Stomach smooth muscle (tissue), 2 donors: ENCODE measurements at regions not wholly inside any gene's neighbourhood (a gene's known extent, or its start where the extent isn't known, plus 50 kb on each side); places are given as distances from the start of the nearest gene placed in this dataset.
"Not testable (repeated sequence)": the region's sequence is repeated elsewhere in the genome, so short reads cannot be mapped to it uniquely, and the experiment has no call there.

ENCODE experiments used
- H3K27ac ChIP-seq: one replicate; pipeline ENCODE4 v1.7.0; 2013; ENCODE audit warnings: mild to moderate bottlenecking, low read length, inconsistent platforms
- H3K27me3 ChIP-seq, 2 donors: one replicate each; pipeline ENCODE4 v1.7.0; 2013; ENCODE audit warnings: low read length in 2 of 2; ENCODE audit not compliant: insufficient read depth in 2 of 2, control insufficient read depth in 1 of 2
- H3K36me3 ChIP-seq, 2 donors: one replicate each; pipeline ENCODE4 v1.7.0; 2013; ENCODE audit warnings: low read length in 2 of 2; ENCODE audit not compliant: control insufficient read depth in 2 of 2, insufficient read depth in 2 of 2
- H3K4me1 ChIP-seq: one replicate; pipeline ENCODE4 v1.7.0; 2013; ENCODE audit warnings: low read length; ENCODE audit not compliant: control insufficient read depth, insufficient read depth
- H3K4me3 ChIP-seq, 2 donors: one replicate each; pipeline ENCODE4 v1.7.0; 2013; ENCODE audit warnings: low read length in 2 of 2
- H3K9ac ChIP-seq, 2 donors: one replicate each; pipeline ENCODE4 v1.7.0; 2013; ENCODE audit warnings: low read length in 2 of 2, mild to moderate bottlenecking in 1 of 2
- H3K9me3 ChIP-seq, 2 donors: one replicate each; pipeline ENCODE4 v1.7.0; 2013; ENCODE audit warnings: low read length in 2 of 2; ENCODE audit not compliant: control insufficient read depth in 2 of 2
- donor health status: healthy.
- donor health status: Pancreatic carcinoma.

DNA sequence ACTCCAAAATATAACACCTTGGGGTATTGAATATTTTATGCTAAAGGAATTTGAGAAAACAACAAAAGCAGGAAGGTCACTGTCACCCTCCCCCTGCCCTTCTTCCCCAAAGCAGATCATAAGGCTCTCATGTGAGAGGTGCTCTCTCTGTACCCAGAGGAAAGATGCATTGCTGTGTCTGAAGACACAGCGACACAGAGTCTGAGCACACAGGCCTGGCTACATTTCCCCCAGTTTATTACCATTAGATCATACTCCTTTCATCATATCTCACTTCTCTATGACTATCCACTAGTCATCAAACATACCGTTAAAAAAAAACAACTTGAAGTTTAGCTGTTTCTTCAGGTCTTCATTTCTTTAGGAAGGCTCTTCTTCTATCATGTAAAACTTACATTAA lies 127.1 kb downstream of the PPIAL4G start:
- peaks cover 42 to 48% of the 10 kb centered on the region in 2 donors for H3K27me3 ChIP-seq
- H3K9ac ChIP-seq: no peak overlapping the region
- H3K36me3 ChIP-seq: no peaks in the 10 kb centered on the region
- peaks cover 4% of the 10 kb centered on the region for H3K4me1 ChIP-seq
- no peak overlapping the region for H3K4me3 ChIP-seq
- no peak overlapping the region for H3K27ac ChIP-seq
- H3K9me3 ChIP-seq: no peaks in the 10 kb centered on the region

DNA sequence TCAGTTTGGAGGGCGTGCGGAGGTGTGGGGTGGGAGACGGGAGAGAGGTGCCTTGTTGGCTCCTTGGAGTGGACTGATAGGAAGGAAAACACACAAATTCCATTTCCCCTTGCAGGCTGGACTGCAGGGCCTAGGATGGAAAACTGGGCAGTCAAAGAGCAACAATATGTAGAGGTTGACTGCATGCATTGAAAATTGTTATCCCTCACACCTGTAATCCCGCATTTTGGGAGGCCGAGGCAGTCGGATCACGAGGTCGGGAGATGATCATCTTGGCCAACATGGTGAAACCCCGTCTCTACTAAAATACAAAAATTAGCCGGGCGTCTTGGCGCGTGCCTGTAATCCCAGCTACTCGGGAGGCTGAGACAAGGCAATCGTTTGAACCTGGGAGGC lies 128.2 kb downstream of the PPIAL4G start:
- no peak overlapping the region for H3K4me3 ChIP-seq
- no peak overlapping the region for H3K9ac ChIP-seq
- H3K9me3 ChIP-seq: no peaks in the 10 kb centered on the region
- no peaks in the 10 kb centered on the region for H3K36me3 ChIP-seq
- no peak overlapping the region for H3K27ac ChIP-seq
- H3K4me1 ChIP-seq: peaks cover 4% of the 10 kb centered on the region
- H3K27me3 ChIP-seq: peaks cover 51 to 53% of the 10 kb centered on the region in 2 donors

DNA sequence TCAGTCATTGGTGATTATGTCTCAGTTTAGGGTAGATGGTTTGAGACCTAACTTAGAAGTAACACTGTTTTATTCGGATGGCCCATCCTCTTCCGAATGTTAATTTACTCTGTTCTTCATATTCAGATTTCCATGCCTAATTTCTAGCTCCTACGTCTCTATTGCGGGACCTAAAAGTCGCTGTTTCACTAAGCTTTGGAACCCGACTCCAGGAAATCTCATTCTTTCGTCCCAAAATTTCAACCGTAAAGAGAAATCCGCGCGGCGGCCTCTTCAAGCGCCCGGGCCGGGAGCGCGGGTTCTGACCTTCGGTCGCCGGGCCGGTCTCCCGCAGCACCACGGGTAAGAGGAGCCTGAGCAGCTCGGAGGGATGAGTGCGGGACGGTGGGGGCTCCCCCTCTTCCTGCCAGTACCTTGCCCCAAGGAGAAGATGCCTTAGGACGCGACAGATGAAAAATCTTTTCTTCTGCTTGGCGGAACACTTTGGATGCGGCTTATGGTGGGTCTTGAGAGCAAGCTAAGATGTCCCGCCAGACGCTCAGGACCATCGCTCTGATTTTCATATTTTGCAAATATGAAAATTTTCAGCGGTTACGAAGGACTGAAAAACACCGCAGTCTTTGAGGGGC lies 128.7 kb downstream of the PPIAL4G start:
- H3K4me1 ChIP-seq: peaks cover 4% of the 10 kb centered on the region
- peaks cover 51 to 53% of the 10 kb centered on the region in 2 donors for H3K27me3 ChIP-seq
- H3K36me3 ChIP-seq: no peaks in the 10 kb centered on the region
- H3K4me3 ChIP-seq: peak overlapping the region in 1 of 2 donors; percentile 15
- H3K27ac ChIP-seq: no peak overlapping the region
- H3K9me3 ChIP-seq: no peaks in the 10 kb centered on the region
- no peak overlapping the region for H3K9ac ChIP-seq

DNA sequence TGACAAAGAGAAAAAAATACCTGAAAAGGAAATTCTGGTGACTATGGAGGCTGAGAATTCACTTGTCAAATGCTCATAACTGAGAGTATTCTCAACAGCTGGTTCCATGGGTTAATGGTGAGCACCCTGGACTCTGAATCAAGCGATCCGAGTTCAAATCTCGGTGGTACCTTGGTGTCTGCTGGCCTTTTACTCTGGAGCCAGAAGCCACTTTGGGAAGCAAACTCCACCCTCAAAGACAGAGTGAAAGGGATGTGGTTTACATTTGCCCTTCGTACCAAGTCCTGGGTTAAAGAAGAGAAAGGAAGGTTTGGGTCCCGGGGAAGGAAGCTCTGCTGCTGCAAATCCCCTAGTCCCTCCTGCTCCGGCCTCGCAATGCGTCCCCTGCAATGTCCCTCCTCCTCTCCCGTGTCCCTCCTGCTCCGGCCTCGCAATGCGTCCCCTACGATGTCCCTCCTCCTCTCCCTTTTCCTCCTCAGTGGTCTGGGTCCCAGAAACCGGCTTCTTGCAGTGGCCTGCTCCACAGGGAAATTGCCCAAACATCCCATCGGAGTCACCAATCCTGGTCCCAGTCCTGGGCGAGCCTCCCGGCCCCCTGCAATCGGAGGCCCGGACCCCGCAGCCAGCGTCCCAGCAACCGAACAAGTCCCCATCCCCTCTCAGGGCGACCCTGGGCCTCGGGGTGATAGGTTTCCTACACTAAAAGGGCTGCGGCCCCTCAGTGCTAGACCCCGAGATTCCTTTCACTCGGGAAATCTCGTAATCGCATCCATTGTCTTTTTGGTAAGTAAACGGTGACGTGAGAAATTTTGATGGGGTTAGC lies 129.4 kb downstream of the PPIAL4G start:
- Histone ChIP-seq H3K36me3 (no peaks in the 10 kb centered on the region), H3K9ac (no peak overlapping the region), H3K4me1 (peaks cover 4% of the 10 kb centered on the region), H3K27ac (no peak overlapping the region), H3K9me3 (no peaks in the 10 kb centered on the region), H3K27me3 (peaks cover 51 to 53% of the 10 kb centered on the region in 2 donors), H3K4me3 (peak overlapping the region in 1 of 2 donors; percentile 35)

DNA sequence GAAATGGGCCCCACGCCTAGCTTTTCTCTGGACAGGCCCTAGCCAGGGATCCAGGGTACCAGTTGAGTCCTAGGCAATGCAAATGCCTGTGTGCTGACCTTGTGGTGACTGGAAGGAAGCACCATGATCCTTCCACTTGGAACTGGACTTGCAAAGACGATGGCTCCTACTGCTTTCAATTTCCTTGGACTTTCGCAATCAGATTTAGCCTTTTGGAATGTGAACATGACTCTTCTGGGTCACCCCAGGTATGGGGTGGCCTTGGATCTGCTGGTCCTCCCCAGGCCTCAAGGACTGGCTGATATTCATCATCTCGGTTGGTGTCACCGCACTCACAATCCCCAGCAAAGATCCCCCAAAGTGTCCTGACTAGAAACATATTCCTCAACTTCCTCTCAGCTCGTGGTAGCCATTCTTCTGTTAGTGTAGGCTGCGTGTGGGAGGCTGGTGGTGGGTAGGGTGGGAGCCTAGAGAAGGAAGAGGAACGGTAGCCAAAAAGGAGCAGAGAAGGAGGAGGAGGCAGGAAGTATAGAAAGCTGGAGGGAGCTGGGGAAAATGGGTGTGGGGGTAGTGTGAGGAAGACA lies 130.5 kb downstream of the PPIAL4G start:
- no peak overlapping the region for H3K4me3 ChIP-seq
- peaks cover 48 to 55% of the 10 kb centered on the region in 2 donors for H3K27me3 ChIP-seq
- no peaks in the 10 kb centered on the region for H3K9me3 ChIP-seq
- H3K36me3 ChIP-seq: no peaks in the 10 kb centered on the region
- H3K27ac ChIP-seq: no peak overlapping the region
- peaks cover 4% of the 10 kb centered on the region for H3K4me1 ChIP-seq
- no peak overlapping the region for H3K9ac ChIP-seq

DNA sequence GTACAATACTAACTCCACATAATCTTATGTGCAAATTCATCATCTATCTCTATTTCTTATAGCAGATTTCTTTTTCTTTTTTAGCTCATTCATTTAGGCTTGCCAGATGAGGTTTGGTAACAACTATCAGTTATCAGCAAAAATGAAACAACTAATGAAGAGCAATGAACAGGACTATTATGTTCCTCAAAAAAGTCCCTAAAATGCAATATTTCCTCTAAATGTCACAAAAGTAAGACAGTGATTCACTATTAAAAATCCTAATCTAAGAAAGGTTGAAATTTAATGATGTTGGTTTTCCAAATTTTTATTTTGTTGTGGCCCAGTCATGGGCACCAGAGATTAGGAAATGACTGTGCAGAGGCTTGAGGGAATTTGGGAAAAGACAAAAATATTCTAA lies 135.3 kb downstream of the PPIAL4G start:
- no peak overlapping the region for H3K9ac ChIP-seq
- no peaks in the 10 kb centered on the region for H3K9me3 ChIP-seq
- no peak overlapping the region for H3K27ac ChIP-seq
- H3K27me3 ChIP-seq: peaks cover 26 to 29% of the 10 kb centered on the region in 2 donors
- H3K4me3 ChIP-seq: no peak overlapping the region
- H3K4me1 ChIP-seq: no peaks in the 10 kb centered on the region
- H3K36me3 ChIP-seq: no peaks in the 10 kb centered on the region

DNA sequence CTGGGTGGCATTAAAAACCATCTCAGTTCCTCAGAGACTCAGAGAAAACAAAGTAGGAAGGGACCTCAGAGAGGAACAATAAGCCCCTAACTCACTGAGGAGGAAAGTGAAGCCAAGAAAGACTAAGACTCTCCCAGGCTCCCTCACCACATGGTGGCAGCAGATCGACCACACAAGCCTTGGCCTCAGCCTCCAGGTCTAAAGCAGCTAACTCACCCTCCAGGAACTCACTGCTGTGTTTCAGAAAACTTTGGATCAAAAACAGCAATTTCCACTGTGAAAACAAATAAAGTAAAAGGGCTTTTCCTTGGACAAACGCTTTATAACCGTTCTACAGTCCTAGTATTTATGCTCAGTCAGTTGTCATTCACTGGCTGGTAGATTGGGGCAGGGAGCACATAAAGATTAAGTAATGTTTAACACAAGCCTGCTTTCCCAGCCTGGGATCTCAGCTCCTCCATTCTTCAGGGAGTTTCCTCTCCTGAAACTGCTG lies 137.4 kb downstream of the PPIAL4G start:
- H3K27ac ChIP-seq, H3K4me1 ChIP-seq, H3K9me3 ChIP-seq, H3K4me3 ChIP-seq, H3K36me3 ChIP-seq, H3K9ac ChIP-seq: not testable (repeated sequence)
- peaks cover 9 to 10% of the 10 kb centered on the region in 2 donors for H3K27me3 ChIP-seq

DNA sequence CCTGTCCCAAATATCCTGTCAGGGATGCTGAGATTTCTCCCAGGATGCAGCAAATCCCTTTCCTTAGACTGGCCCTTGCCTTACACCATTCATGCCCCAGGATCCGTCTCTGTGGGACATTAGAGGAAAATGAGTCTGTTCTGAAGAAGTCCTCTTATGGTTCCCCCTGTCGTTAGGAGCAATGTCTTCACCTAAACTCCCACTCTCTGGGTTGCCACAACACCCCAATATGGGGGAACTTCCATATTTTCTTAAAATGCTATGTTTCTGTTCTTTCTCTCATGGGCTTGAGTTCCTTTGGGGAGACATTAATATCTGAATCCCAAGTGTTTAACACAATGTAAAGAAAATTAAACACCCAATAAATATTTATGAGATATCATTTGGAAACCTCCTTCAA lies 138.5 kb downstream of the PPIAL4G start:
- H3K9me3 ChIP-seq, H3K4me3 ChIP-seq, H3K9ac ChIP-seq, H3K36me3 ChIP-seq, H3K27ac ChIP-seq, H3K27me3 ChIP-seq, H3K4me1 ChIP-seq: not testable (repeated sequence)

DNA sequence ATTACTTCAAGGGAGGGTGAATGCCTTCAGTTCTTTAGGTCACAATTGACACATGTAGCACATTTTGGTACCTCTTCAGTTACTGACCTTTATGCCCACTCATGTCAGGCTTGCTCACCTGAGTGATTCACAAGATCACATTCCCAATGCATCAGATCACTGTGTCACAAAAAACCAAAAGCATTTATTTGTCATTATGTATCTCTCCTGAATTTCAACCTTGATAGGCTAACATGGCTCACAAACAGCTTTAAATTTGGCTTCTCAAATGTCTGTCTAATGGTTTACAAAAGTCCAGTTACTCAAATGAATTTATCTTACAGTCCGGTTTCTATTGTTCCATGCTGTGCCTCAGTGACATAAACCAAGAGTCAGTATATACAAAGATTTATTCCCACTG lies 141.4 kb downstream of the PPIAL4G start:
- not testable (repeated sequence) for H3K4me3 ChIP-seq, H3K27ac ChIP-seq, H3K9ac ChIP-seq, H3K9me3 ChIP-seq, H3K36me3 ChIP-seq, H3K4me1 ChIP-seq, H3K27me3 ChIP-seq

DNA sequence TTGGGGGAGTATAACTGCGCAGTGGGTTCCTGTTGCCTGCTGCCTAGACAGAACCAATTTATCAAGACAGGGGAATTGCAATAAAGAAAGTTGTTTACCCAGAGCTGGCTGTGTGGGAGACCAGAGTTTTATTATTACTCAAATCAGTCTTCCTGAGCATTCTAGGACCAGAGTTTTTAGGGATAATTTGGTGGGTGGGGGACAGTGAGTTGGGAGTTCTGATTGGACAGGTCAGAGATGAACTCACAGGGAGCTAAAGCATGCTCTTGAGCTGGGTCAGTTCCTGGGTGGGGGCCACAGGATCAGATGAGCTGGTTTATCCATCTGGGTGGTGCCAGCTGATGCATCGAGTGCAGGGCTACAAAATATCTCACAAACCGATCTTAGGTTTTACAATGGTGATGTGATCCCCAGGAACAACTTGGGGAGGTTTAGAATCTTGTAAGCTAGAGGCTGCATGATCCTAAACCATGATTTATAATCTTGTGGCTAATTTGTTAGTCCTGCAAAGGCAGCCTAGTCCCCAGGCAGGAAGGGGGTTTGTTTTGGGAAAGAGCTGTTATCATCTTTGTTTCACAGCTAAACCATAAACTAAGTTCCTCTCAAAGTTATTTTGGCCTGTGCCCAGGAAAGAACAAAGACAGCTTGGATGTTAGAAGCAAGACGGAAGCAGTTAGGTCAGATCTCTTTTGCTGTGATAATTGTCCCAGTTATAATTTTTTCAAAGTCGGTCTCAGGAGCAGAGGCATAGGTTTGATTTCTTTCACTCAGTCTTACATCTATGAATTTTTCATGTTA lies 146.8 kb downstream of the PPIAL4G start:
- not testable (repeated sequence) for H3K27ac ChIP-seq, H3K4me3 ChIP-seq, H3K36me3 ChIP-seq, H3K9ac ChIP-seq, H3K9me3 ChIP-seq
- H3K4me1 ChIP-seq: peaks cover 13% of the 10 kb centered on the region
- peaks cover 45% of the 10 kb centered on the region in 2 donors for H3K27me3 ChIP-seq
